Stomach (tissue), 8 donors: ENCODE measurements at regions not wholly inside any gene's neighbourhood (a gene's known extent, or its start where the extent isn't known, plus 50 kb on each side); places are given as distances from the start of the nearest gene placed in this dataset.

Experiments
- DNase-seq, 2 donors: peaks; one replicate each; pipeline versions ENCODE4 v3.0.0 to v3.0.0-alpha.2; 2013 to 2019
- H3K27ac ChIP-seq, 5 donors: fragments of 200-600 bp in 4 of 5; sonication (generic) in 4 of 5; one replicate each; pipeline ENCODE4 v1.5.1; 2013 to 2019; ENCODE audit warnings: mild to moderate bottlenecking in 1 of 5, moderate library complexity in 1 of 5
- H3K27me3 ChIP-seq, 3 donors: fragments of 200-600 bp; sonication (generic); one replicate each; pipeline ENCODE4 v1.5.1; 2017 to 2019; ENCODE audit warnings: mixed run types in 1 of 3
- H3K36me3 ChIP-seq, 4 donors: fragments of 200-600 bp; sonication (generic); 1 replicate in 3 of 4; 2 replicates in 1 of 4; pipeline ENCODE4 v1.5.1; 2016 to 2019
- H3K4me1 ChIP-seq, 4 donors: fragments of 200-600 bp; sonication (generic); one replicate each; pipeline ENCODE4 v1.5.1; 2016 to 2019
- H3K4me3 ChIP-seq, 4 donors: fragments of 200-600 bp; sonication (generic) in 3 of 4; one replicate each; pipeline ENCODE4 v1.5.1; 2016 to 2019; ENCODE audit warnings: mild to moderate bottlenecking in 1 of 4
- H3K9me3 ChIP-seq, 4 donors: fragments of 200-600 bp; sonication (generic); one replicate each; pipeline ENCODE4 v1.5.1; 2016 to 2019
- CTCF ChIP-seq, 7 experiments: fragments of 450-650 bp in 4 of 7; fragments of 200-600 bp in 3 of 7; sonication (generic) in 3 of 7; IDR thresholded peaks; one replicate each; pipeline ENCODE4 v1.5.1; 2016 to 2019; ENCODE audit warnings: antibody characterized with exemption in 7 of 7, control low read depth in 2 of 7, mild to moderate bottlenecking in 1 of 7
- EP300 ChIP-seq: sonication (generic); formaldehyde crosslinking; IDR thresholded peaks from one replicate; pipeline ENCODE4 v1.6.1; 2017; ENCODE audit warnings: antibody characterized with exemption
- POLR2A ChIP-seq, 4 donors: fragments of 450-650 bp; IDR thresholded peaks; one replicate each; pipeline ENCODE4 v1.6.1; 2016; ENCODE audit warnings: antibody characterized with exemption in 4 of 4, control low read depth in 2 of 4, mild to moderate bottlenecking in 1 of 4, moderate library complexity in 1 of 4
- POLR2AphosphoS5 ChIP-seq, 3 donors: sonication (generic); formaldehyde crosslinking; IDR thresholded peaks; one replicate each; pipeline ENCODE4 v1.6.1; 2016; ENCODE audit warnings: antibody characterized with exemption in 3 of 3
- WGBS, 5 donors: extraction: QIAGEN DNeasy Blood & Tissue Kit in 3 of 5; methylation state at CpG; one replicate each; pipeline versions ENCODE4 v1.1.5 to v1.1.7; 2013 to 2018; 5-methylcytosine and 5-hydroxymethylcytosine counted together
- intact Hi-C: fragments of 100-400 bp; cut with DNase I; formaldehyde crosslinking; loops from one replicate; pipeline ENCODE4 v1.15.1; 2023; ENCODE audit warnings: low total_unique reads
- donor health status: healthy with polysubstance abuse.
- donor health status: Bipolar disorder and iron deficiency.
- donor health status: healthy.

DNA sequence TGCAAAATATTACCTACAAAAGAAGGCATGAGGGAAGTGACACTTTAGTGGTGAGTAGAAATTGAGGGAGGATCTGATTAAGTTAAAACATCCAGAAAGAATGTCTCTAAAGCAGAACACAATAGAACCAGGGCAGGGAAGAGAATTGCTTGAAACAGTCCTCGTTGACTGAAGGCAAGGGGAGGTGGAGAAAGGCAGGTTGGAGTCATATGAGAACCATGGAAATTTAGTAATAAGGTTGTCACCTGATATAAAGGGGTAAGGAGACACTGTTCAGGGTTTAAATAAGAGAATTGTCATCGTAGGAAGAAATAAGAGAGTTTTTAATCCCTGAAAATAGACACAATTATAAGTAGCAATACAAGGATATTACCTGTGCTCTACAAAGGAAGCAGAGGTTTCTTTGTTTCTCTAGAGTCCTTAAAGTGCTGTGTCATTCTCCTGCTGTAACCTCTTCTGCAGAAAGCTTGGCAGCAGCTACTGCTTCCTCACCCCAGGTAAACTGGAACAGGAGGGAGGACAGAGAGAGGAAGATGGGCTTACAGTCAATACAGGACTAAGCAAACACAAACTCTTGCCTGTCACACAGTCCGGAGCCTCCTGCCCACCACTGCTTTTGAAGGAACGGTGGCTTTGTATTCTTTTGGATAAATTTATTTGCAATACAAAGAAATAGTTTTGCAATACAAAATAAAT is 258.4 kb downstream of the PPARGC1A start:
- DNase-seq, result peak in 1 of 2 donors; percentile 2
- Histone ChIP-seq H3K36me3 (no peaks in the 10 kb centered on the region), H3K4me1 (no peaks in the 10 kb centered on the region), H3K9me3 (no peaks in the 10 kb centered on the region), H3K27me3 (no peaks in the 10 kb centered on the region), H3K4me3 (no peak overlapping the region), H3K27ac (no peak overlapping the region)
- intact Hi-C loops, result no loop called here
- 41 to 64% (median 47%) methylated on average over 4 of the region's 4 CpGs for WGBS, 5 donors
- TF ChIP-seq POLR2AphosphoS5 (IDR thresholded peaks at IDR 0.05) (no peak), CTCF (IDR thresholded peaks at IDR 0.05) (no peak), EP300 (no peak), POLR2A (IDR thresholded peaks at IDR 0.05) (no peak)

DNA sequence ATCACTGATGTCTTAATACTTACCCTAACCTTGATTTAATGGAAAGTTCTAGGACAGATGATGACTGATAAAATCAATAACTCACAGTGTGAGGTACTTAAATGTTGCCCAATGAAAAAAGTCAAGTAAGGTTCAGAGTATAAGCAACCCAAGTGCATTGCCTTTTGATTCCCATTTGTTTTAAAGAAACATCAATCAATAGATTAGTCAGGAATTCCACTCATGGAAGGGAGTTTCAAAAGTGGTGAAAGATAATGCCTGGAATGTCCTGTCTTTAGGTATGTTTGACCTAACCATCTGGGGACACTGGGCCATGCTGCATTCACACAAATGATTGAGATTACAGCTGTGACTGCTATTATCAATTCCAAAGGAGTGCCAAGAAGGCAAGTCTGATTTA is 259.7 kb downstream of the PPARGC1A start:
- intact Hi-C loops, result no loop called here
- no peak overlapping the region for H3K4me3 ChIP-seq

GRCh38 chr4:23629421-23629820 is 260.4 kb downstream of the PPARGC1A start:
- intact Hi-C loops, result no loop called here
- H3K36me3 ChIP-seq, result no peaks in the 10 kb centered on the region
- DNase-seq, result no peak
- H3K9me3 ChIP-seq, result peaks cover 0 to 11% (median 6%) of the 10 kb centered on the region in 4 donors
- H3K27me3 ChIP-seq, result no peaks in the 10 kb centered on the region
- TF ChIP-seq POLR2A (IDR thresholded peaks at IDR 0.05) (no peak), POLR2AphosphoS5 (IDR thresholded peaks at IDR 0.05) (no peak), EP300 (no peak)
- 27 to 51% (median 45%) methylated on average over 2 of the region's 2 CpGs for WGBS, 5 donors
- no peaks in the 10 kb centered on the region for H3K4me1 ChIP-seq
- no peak overlapping the region for H3K27ac ChIP-seq
- no peak overlapping the region for H3K4me3 ChIP-seq

More for the DNA sequence above, 259.7 kb downstream of the PPARGC1A start:
- no peaks in the 10 kb centered on the region for H3K27me3 ChIP-seq
- TF ChIP-seq CTCF (IDR thresholded peaks at IDR 0.05), result no peak
- no peak for TF ChIP-seq EP300
- no peak for TF ChIP-seq POLR2A (IDR thresholded peaks at IDR 0.05)
- TF ChIP-seq POLR2AphosphoS5 (IDR thresholded peaks at IDR 0.05), result no peak
- H3K4me1 ChIP-seq, result no peaks in the 10 kb centered on the region
- H3K9me3 ChIP-seq, result peaks cover 0 to 6% (median 3%) of the 10 kb centered on the region in 4 donors
- no peaks in the 10 kb centered on the region for H3K36me3 ChIP-seq
- no peak for DNase-seq
- H3K27ac ChIP-seq, result no peak overlapping the region

- DNase-seq, result peak in 1 of 2 donors; percentile 3
- Histone ChIP-seq H3K4me3 (no peak overlapping the region), H3K27ac (no peak overlapping the region), H3K4me1 (no peaks in the 10 kb centered on the region), H3K27me3 (no peaks in the 10 kb centered on the region), H3K36me3 (no peaks in the 10 kb centered on the region), H3K9me3 (no peaks in the 10 kb centered on the region)
- TF ChIP-seq EP300 (no peak), CTCF (IDR thresholded peaks at IDR 0.05) (peak in 1 of 7 experiments; percentile 37)
- 68 to 100% (median 83%) methylated on average over 1 to 5 of the region's 6 CpGs for WGBS, 5 donors
- intact Hi-C loops, result no loop called here
These were observed 275.5 kb downstream of the PPARGC1A start for GRCh38 chr4:23614284-23614892.

DNA sequence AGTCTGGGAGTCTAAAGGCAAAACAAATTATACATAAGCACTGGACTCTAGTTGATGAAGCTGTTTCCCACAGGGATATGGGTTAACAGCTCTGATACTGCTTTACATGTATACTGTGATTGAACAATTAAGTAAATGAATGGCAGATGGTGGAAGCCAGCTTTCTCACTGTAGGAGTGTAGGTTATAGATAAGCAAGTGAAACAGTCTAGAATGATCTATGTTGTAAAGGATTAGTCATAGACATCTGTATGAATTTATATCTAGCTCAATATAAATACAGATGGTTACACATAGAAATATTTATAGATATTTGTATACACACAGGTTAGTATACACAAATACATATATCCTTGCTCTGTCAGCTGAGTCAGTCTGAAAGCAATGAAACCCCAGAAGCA is 276.1 kb downstream of the PPARGC1A start:
- no peak overlapping the region for H3K4me3 ChIP-seq
- no peaks in the 10 kb centered on the region for H3K27me3 ChIP-seq
- no peak overlapping the region for H3K27ac ChIP-seq
- no peaks in the 10 kb centered on the region for H3K9me3 ChIP-seq
- DNase-seq, result no peak
- no peaks in the 10 kb centered on the region for H3K4me1 ChIP-seq
- H3K36me3 ChIP-seq, result no peaks in the 10 kb centered on the region
- intact Hi-C loops, result no loop called here
- TF ChIP-seq POLR2A (IDR thresholded peaks at IDR 0.05), result no peak
- TF ChIP-seq POLR2AphosphoS5 (IDR thresholded peaks at IDR 0.05), result no peak
- no peak for TF ChIP-seq EP300
- no peak for TF ChIP-seq CTCF (IDR thresholded peaks at IDR 0.05)
